ENCODE measurements at regions not wholly inside any gene's neighbourhood (a gene's known extent, or its start where the extent isn't known, plus 50 kb on each side); places are given as distances from the start of the nearest gene placed in this dataset.

DNA sequence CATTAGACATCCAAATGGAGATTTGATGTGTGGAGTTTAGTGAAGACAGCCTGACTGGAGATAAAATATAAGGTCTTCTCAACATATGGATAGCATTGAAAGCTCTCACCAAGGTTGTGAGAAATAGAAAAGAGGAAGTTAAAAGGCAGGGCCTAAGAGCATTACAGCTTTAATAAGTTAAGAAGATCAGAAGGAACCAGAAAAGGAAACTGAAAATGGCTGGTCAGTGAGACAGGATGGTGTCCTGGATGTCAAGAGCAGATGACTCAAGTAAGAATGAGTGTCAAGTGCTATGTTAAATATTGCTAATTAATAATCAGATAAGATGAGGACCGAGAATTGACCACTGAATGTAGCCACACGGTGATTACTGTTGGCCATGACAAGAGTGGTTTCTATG, 642.9 kb downstream of the STPG2 start:
- POLR2A ChIA-PET, result no interaction called here
- no peak overlapping the region for H2AFZ ChIP-seq (ENCODE audit: insufficient read depth, low read depth, low read length, poor library complexity, severe bottlenecking)
- no peak overlapping the region for H3K27ac ChIP-seq (ENCODE audit: low read length in 2 of 2)
- 86% methylated on average over 2 of the region's 2 CpGs for WGBS (ENCODE audit: insufficient coverage)
- intact Hi-C loops (cut with micrococcal nuclease), result no loop called here
- CTCF ChIA-PET, result no interaction called here
- no peak for DNase-seq
- no peak overlapping the region for H3K4me3 ChIP-seq (ENCODE audit: control extremely low read depth in 1 of 5, extremely low read depth in 1 of 5, insufficient read depth in 1 of 5, low read depth in 2 of 5, low read length in 4 of 5)
- Mint-ChIP-seq H3K27me3 (no peaks in the 10 kb centered on the region), H3K4me1 (no peaks in the 10 kb centered on the region), H3K9me3 (ENCODE audit: insufficient read depth) (no peaks in the 10 kb centered on the region), H3K4me3 (no peak overlapping the region), H3K27ac (no peak overlapping the region)
- no peaks in the 10 kb centered on the region for H3K9me3 ChIP-seq (ENCODE audit: control extremely low read depth in 1 of 3, control insufficient read depth in 2 of 3, insufficient read depth in 1 of 3, low read length in 2 of 3)
- no peak overlapping the region for H3K4me2 ChIP-seq (replicated peaks; ENCODE audit: low read depth, low read length, poor library complexity, severe bottlenecking)
- no peaks in the 10 kb centered on the region for H3K4me1 ChIP-seq (ENCODE audit: control insufficient read depth in 2 of 2, insufficient read depth in 2 of 2, low read length in 2 of 2)
- TF ChIP-seq, protein P1, sequence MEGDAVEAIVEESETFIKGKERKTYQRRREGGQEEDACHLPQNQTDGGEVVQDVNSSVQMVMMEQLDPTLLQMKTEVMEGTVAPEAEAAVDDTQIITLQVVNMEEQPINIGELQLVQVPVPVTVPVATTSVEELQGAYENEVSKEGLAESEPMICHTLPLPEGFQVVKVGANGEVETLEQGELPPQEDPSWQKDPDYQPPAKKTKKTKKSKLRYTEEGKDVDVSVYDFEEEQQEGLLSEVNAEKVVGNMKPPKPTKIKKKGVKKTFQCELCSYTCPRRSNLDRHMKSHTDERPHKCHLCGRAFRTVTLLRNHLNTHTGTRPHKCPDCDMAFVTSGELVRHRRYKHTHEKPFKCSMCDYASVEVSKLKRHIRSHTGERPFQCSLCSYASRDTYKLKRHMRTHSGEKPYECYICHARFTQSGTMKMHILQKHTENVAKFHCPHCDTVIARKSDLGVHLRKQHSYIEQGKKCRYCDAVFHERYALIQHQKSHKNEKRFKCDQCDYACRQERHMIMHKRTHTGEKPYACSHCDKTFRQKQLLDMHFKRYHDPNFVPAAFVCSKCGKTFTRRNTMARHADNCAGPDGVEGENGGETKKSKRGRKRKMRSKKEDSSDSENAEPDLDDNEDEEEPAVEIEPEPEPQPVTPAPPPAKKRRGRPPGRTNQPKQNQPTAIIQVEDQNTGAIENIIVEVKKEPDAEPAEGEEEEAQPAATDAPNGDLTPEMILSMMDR (IDR thresholded peaks at IDR 0.05), result no peak
- no peak for TF ChIP-seq EZH2 (IDR thresholded peaks at IDR 0.05; ENCODE audit: borderline replicate concordance, insufficient read depth, low read depth, low read length, poor library complexity, severe bottlenecking)
- no peaks in the 10 kb centered on the region for H3K79me2 ChIP-seq (ENCODE audit: control insufficient read depth, insufficient read depth, low read length)
- H4K20me1 ChIP-seq (ENCODE audit: control insufficient read depth, insufficient read depth, low read length, poor library complexity, severe bottlenecking), result no peaks in the 10 kb centered on the region
- H3K27me3 ChIP-seq (replicated peaks in 1 of 4; ENCODE audit: control extremely low read depth in 1 of 4, control insufficient read depth in 3 of 4, insufficient read depth in 4 of 4, low read length in 3 of 4), result no peaks in the 10 kb centered on the region
- no peaks in the 10 kb centered on the region for H3K36me3 ChIP-seq (replicated peaks in 1 of 2; ENCODE audit: control extremely low read depth in 1 of 2, control insufficient read depth in 1 of 2, extremely low read depth in 1 of 2, insufficient read depth in 2 of 2, low read length in 1 of 2)
- ATAC-seq (ENCODE audit: low read depth), result no peak
- no peak overlapping the region for H3K9ac ChIP-seq (ENCODE audit: low read length)

- Mint-ChIP-seq H3K9me3 (ENCODE audit: insufficient read depth) (no peaks in the 10 kb centered on the region), H3K4me3 (no peak overlapping the region), H3K4me1 (no peaks in the 10 kb centered on the region), H3K27ac (no peak overlapping the region), H3K27me3 (no peaks in the 10 kb centered on the region)
- no peak for ATAC-seq (ENCODE audit: low read depth)
- ChIA-PET POLR2A (no interaction called here), CTCF (no interaction called here)
- H3K4me1 ChIP-seq (ENCODE audit: control insufficient read depth in 2 of 2, insufficient read depth in 2 of 2, low read length in 2 of 2), result no peaks in the 10 kb centered on the region
- no peak for DNase-seq
- TF ChIP-seq EZH2 (IDR thresholded peaks at IDR 0.05; ENCODE audit: borderline replicate concordance, insufficient read depth, low read depth, low read length, poor library complexity, severe bottlenecking), result no peak
- TF ChIP-seq, protein P1 (IDR thresholded peaks at IDR 0.05), result no peak
- intact Hi-C loops (cut with micrococcal nuclease), result no loop called here
- H3K4me2 ChIP-seq (replicated peaks; ENCODE audit: low read depth, low read length, poor library complexity, severe bottlenecking), result no peak overlapping the region
- no peaks in the 10 kb centered on the region for H3K79me2 ChIP-seq (ENCODE audit: control insufficient read depth, insufficient read depth, low read length)
- H3K9ac ChIP-seq (ENCODE audit: low read length), result no peak overlapping the region
- peaks cover 0 to 1% (median 0%) of the 10 kb centered on the region in 3 donors for H3K9me3 ChIP-seq (ENCODE audit: control extremely low read depth in 1 of 3, control insufficient read depth in 2 of 3, insufficient read depth in 1 of 3, low read length in 2 of 3)
- no peaks in the 10 kb centered on the region for H4K20me1 ChIP-seq (ENCODE audit: control insufficient read depth, insufficient read depth, low read length, poor library complexity, severe bottlenecking)
- no peak overlapping the region for H2AFZ ChIP-seq (ENCODE audit: insufficient read depth, low read depth, low read length, poor library complexity, severe bottlenecking)
- H3K36me3 ChIP-seq (replicated peaks in 1 of 2; ENCODE audit: control extremely low read depth in 1 of 2, control insufficient read depth in 1 of 2, extremely low read depth in 1 of 2, insufficient read depth in 2 of 2, low read length in 1 of 2), result no peaks in the 10 kb centered on the region
- H3K27me3 ChIP-seq (replicated peaks in 1 of 4; ENCODE audit: control extremely low read depth in 1 of 4, control insufficient read depth in 3 of 4, insufficient read depth in 4 of 4, low read length in 3 of 4), result no peaks in the 10 kb centered on the region
- no peak overlapping the region for H3K27ac ChIP-seq (ENCODE audit: low read length in 2 of 2)
- H3K4me3 ChIP-seq (ENCODE audit: control extremely low read depth in 1 of 5, extremely low read depth in 1 of 5, insufficient read depth in 1 of 5, low read depth in 2 of 5, low read length in 4 of 5), result no peak overlapping the region
Observed at GRCh38 chr4:97504713-97505112, 638.6 kb downstream of the STPG2 start.
